ENCODE measurements at regions not wholly inside any gene's neighbourhood (a gene's known extent, or its start where the extent isn't known, plus 50 kb on each side); places are given as distances from the start of the nearest gene placed in this dataset.

DNA sequence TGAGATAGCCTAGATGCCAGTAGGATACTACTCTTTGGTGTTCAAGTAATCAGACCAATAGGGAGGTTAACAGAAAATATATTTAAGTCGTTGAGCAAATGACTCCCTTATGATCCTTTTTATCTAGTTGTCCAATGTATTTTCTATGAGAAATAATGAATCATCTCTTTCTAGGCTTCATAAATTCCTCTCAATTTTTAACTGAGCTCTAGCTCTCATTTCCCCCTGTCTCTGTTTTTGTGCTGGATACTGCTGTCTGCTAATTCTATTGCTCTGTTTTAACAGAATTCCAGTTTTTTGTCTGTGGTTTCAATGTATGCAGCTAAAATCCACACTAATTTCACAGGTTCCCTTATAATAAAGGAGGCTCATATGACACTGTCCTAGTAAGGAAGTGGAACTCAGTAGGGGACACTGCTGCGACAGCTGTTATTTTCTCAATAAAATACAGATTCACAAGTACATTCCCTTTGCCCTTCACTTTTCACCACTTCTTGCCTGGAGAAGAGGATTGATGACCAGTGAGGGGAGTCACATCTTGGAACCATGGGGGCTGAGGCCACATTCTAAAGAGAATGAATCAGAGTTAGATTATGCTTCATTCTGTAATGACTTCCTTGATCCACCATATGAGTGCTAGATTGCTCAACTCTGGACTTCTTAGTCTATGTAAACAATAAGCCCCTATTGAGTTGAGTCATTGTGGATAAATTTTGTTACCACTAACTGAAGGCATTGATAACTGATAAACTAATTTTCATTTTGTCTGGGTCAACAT lies 558.7 kb upstream of the KCNMB2 start:
- DNase-seq = peak; percentile 90

DNA sequence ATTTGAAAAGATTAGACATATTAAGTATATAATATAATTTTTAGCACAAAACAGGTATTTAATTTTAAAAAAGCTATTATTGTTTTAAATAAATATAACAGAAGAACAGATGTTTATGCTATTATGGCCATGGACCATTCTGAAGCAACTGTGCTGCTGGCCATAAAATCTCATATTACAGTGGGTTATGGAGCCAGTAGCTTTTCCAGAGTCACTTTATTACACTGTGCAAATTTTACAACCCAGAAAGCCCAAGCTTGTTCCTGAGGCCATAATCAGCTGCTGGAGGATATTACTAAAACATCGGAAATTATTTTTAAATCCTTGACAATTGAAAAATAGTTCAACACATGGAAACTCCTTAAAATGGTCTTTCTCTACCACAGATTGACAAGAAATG lies 557.3 kb upstream of the KCNMB2 start:
- DNase-seq = no peak

DNA sequence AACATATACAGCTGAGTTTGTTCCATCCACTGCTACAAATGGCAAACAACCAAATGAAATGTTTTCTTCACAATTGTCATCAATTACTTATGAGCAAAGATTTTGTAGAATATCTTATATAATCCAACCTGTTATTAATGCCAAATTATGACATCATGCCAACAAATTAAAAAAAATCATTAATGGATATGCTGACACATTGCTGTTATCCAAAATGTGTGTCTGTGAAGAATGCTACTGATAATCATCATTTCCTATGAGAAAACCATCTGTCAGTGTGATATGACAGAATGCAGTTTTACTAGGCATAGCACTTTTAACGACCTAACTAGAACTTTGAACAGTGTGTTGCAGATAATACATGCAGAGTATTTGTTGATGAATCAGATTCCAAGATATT lies 556.5 kb upstream of the KCNMB2 start:
- DNase-seq = no peak

- DNase-seq = no peak
Measured at GRCh38 chr3:177981576-177981975, 554.7 kb upstream of the KCNMB2 start.

- no peak for DNase-seq
Measured at GRCh38 chr3:177982034-177982433, 554.2 kb upstream of the KCNMB2 start.

DNA sequence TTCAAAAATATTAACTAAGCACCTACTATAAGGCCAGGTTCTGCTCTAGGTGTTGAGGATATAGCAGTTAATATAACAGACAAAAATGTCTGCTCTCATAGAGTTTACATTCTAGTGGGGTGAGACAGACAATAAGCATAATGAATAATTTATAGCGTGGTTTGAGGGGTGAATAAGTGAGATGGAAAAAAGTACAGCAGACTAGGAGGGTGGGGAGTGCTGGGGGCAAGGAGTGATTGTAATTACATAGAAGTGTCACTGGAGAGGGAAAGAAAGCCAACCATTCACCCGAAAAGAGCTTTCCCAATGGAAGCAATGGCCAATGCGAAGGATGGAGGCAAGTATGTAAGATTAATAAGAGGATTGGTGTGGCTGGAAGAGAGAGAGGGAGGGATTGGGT lies 552.9 kb upstream of the KCNMB2 start:
- DNase-seq = no peak

DNA sequence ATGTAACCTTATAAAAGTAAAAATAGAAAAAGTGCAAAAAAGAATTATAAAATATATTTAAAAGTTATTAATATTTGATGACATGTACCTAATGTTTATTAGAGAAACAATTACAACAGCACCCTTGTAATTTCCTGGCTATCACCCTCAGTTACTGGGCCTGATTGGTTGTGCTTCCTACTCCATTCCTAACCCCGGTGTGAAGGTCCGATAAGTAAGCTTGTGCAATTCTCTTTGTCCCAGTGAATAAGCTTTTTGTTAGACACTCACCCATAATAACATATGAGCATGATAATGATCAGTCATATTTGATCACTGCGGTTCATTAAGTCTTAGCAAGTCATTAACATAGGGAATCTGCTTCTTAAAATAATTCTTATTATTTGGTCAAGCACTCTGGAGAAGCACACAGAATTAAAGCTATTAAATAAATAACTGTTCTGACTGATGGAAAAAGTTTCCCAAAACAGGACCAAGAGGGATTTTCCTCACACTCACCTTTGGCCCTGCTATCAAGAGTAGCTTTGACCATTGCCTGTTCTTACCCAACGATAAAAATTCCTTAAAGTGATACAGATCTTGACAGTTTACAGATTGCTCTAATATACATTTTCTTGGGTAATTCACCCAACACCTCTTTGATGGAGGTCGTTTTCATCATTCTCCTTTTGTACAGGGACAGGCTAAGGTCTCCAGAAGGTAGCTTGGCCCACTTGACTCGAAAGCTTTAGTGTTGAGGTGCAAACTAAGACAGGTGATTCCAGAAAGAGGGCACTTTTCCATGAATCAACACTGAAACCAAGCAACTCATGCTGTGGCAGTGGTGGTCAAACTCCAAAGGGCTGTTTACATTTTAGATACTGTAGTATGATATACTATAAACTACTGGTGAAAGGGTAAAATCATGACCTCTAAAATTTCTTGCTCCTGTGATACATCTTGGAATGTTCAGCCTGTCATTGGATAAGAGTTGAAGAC lies 543.0 kb upstream of the KCNMB2 start:
- no peak for DNase-seq

- DNase-seq = no peak
Measured at GRCh38 chr3:177994976-177995375, 541.3 kb upstream of the KCNMB2 start.

DNA sequence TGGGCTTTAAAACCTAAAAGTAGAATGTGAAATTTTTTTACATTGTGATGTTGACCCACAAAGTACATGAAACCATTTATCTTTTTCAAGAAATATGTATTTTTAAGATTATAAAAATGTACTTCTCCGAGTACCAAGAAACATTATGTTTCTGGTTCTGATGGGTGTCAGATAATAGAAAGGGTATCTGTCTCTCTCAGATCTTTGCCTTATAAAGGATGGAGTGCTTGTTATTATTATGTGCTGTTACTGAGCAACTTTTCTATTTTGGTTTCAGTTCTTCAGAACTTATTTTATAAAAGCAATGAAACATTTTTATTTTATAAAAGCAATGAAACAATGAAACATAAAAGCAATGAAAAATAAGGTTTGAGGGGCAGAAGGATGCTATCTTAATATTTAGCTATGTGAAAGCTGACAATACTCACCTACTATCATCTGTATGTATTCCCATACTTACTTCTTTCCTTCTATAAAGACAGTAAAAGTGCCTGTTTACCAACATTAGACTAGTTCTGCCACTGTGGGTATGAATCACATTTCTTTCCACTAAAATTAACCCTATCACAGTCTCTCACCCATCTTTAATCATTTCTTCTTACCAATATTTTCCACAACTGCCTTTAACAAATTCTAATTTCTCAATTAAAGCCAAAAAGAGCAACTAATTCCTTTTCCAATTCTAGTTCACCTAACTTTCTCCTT lies 540.7 kb upstream of the KCNMB2 start:
- no peak for DNase-seq

GRCh38 chr3:178001670-178002101 lies 534.5 kb upstream of the KCNMB2 start:
- peak; percentile 2 for DNase-seq

DNA sequence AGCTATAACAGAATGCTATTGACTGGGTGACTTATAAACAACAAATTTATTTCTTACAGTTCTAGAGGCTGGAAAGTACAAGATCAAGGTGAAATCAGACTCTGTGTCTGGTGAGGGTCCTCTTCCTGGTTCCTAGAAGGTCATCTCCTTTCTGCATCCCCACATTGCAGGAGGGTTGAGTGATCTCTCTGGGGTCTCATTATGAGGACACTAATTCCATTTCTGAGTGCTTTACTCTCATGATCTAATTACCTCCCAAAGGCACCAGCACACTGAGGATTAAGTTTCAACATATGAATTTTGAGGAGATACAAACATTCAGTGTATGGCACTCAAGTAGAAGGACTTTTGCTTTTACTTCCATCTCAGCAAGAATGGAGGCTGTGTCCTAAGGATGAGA lies 534.1 kb upstream of the KCNMB2 start:
- no peak for DNase-seq

GRCh38 chr3:178003756-178004155 lies 532.5 kb upstream of the KCNMB2 start:
- peak; percentile 15 for DNase-seq

DNA sequence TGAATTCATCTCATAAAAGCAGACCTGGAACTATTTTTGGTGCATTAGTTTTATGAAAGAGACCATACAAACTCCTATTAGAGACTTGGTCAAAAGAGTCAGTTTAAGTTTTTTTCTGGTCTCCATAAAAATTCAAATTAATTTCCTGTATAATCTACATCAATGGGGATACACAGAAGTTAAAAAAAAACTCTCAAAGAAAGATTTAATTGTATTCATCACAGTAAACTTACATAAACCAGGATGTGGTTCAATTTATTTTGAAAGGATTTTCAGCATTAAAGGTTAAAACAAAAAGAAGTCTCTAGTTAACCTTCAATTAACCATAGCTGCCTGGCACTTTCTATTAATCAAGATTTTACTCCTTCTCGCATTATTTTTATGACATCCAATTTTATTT lies 530.3 kb upstream of the KCNMB2 start:
- DNase-seq = no peak

DNA sequence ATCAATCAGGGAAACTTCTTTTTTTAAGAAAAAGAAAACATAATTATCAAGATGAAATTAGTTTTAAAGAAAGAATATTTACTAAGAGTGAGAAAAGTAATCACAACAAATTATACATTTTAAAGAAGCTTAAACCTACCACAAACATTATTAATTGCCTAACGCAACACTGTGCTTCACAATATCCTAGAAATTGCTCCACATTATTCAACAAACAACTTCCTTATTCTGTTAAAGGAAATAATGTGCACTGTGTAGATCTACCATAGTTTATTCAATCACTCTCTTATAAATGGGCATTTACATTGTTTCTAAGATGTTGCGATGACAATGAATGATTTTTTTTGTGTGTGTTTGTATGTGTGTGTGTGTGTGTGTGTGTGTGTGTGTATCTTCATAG lies 525.9 kb upstream of the KCNMB2 start:
- DNase-seq = no peak

DNA sequence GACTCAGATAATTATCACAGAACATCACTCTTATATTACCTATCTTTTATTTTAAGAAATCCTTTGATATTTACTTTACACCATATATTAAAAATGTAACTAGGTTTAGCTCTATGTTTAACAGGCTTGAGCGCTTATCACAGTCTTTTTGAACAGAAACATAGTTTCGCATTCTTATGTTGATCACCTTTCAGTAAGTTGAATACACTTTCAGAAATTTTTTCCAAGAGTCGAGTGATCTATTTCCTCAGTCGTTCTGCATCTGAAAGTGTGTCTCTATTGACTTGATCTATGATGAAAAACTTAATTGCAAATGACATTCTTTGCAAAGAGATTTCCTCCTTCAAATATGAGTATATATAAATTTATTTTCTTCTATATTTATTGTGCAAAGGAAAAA lies 516.6 kb upstream of the KCNMB2 start:
- no peak for DNase-seq

DNA sequence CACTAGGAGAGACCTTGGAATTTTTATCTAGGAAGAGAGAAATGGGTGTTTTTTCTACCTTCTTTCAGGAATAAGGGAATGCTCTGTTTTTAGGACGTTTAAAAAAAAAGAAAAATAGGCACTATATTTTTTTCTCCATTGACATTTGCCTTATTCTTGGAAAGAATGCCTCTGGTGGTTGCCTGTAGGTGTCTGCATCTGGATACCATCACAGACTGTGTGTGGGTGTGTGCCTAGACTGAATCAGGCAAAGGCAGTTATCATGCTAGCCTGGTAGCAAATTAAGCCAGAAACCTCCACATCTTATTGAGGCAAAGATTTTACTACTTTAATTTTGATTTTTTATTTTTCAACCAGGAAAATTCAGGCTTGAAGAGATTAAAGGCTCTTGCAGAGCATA lies 513.6 kb upstream of the KCNMB2 start:
- no peak for DNase-seq

DNA sequence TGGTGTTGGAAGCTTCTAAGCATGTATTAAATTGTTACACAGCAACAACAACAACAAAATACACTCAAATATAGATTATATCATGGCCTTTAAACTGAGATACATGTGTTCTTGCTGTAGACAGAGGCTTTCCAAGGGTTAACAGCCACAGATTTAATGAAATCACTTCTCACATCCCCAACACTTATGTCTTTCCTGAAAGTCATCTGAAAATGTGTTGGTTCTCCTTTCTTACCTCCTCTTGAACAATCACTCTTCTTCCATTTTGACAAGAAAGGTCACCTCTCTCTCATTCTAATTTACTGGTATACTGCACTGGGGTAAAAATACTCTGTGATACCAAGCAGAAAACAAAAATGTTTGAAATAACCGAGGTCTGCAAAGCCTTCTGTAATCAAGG lies 507.3 kb upstream of the KCNMB2 start:
- no peak for DNase-seq

- DNase-seq = no peak
Measured at GRCh38 chr3:178036451-178037144, 499.6 kb upstream of the KCNMB2 start.

DNA sequence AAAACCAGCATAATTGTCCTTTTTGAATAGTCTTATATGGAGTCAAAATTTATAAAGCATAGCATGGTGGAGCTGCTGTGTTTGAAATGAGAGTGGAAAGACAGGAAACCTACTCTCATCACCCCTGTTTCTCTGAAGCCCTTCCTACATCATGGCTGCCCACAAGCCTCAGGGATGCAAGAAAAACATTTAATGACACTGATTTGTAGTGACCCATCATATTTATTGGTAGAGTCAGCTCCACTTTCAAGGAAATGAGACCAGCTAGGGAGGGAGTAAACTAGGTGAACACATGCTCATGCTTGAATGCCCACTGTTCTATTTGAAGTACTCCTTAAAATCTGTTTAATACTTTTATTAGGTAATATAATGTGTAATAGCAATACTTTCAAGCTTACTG lies 494.3 kb upstream of the KCNMB2 start:
- no peak for DNase-seq

DNA sequence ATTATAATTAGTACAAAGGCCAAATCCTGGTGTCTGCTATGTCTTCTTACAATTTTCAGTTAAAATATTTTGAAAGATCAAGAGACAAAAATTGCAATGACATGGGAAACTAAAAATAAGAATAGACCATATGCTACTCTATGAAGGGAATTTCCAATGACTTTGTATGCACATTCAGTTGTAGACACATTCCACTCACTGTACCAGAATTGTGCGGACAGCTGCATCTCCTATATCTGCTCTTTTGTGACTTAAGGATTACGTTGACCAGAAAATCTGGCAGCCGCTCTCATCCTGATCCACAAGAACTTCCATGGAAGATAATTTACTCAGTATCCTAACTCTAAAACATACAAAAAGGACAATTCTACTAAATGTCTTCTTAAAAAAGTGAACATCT lies 493.9 kb upstream of the KCNMB2 start:
- DNase-seq = no peak

- no peak for DNase-seq
Measured at GRCh38 chr3:178043084-178043483, 493.2 kb upstream of the KCNMB2 start.

DNA sequence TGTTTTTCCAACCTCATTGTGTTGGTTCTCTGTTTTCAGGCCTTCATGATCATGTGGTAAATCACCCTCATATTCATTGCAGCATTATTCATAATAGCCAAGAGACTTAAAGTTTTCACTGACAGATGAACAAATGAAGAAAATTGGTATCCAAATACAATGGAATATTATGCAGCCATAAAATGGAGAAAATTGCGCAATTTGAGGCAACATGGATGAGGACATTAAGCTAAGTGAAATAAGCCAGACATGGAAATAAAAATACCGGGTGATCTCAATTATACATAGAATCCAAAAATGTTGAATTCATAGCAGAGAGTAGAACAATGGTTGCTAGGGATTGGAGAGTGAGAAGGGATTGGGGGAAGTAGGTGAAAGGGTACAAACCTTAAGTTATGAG lies 491.9 kb upstream of the KCNMB2 start:
- DNase-seq = no peak

DNA sequence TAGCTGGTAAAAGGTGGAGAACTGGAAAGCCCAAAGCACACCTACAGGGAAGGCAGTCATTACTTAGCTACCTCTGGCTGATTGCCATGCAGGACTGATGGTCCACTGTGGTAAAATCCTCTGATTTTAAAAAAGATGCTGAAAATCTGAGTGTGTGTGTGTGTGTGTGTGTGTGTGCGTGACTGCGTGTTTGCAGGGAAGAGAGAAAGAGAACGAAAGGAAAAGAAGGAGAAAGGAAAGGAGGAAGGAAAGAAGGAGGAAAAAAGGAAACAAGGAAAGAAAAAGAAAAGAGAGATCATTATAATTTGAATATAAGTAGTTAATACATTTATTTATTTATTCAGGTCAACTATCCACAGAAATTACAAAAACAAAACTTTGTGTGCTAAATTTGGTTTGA lies 488.7 kb upstream of the KCNMB2 start:
- DNase-seq = no peak

All from NCI-H226 (cell line).